ENCODE measurements at regions not wholly inside any gene's neighbourhood (a gene's known extent, or its start where the extent isn't known, plus 50 kb on each side); places are given as distances from the start of the nearest gene placed in this dataset.

DNA sequence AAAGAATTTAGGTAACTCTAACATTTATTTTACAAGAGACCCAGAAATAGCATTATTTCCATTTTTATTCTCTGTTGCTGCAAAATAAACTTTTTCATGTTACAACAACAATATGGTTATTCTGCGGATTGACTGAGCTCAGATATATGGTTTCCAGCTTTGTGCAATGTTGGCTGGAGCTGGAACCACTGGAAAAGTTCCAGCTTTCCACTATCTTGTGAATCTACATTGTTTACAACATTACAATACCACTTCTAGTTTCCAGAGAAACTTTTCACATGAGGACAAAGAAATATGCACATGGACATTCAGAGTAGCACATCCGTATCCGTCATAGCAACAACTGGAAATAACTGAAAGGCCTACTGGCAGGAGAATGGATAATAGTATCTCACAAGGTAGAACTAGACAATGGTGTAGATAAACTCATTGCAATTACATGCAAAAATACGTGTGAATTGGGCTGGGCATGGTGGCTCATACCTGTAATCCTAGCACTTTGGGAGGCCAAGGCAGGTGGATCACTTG, 436.1 kb upstream of the ADAMTS16 start:
- H2AFZ ChIP-seq (ENCODE audit: low read depth, low read length), result no peak overlapping the region
- dilution Hi-C loops (cut with MboI; ENCODE audit: extremely low pct_ligation_motif_present, low sequenced_read_pairs), result no loop called here
- CTCF ChIA-PET, result no interaction called here
- H3K27ac ChIP-seq (ENCODE audit: insufficient read depth, low read depth, low read length), result no peak overlapping the region
- no peak overlapping the region for H3K4me3 ChIP-seq (replicated peaks in 1 of 3; ENCODE audit: insufficient read depth in 1 of 3, low read depth in 1 of 3, low read length in 3 of 3)
- intact Hi-C loops (cut with micrococcal nuclease), result no loop called here
- no peak overlapping the region for H3K9ac ChIP-seq (replicated peaks; ENCODE audit: extremely low read depth, insufficient read depth, low read length)
- no peaks in the 10 kb centered on the region for H4K20me1 ChIP-seq (replicated peaks; ENCODE audit: control insufficient read depth, extremely low read depth, insufficient read depth, low read length)
- TF ChIP-seq POLR2A (IDR thresholded peaks at IDR 0.05; ENCODE audit: low read depth, low read length) (no peak), EZH2 (IDR thresholded peaks at IDR 0.05; ENCODE audit: borderline replicate concordance, low read depth, low read length, severe bottlenecking) (no peak), POLR2AphosphoS5 (IDR thresholded peaks at IDR 0.05; ENCODE audit: insufficient read depth, low read depth, low read length) (no peak), GATA2 (IDR thresholded peaks at IDR 0.05; ENCODE audit: insufficient read depth, insufficient read length, low read depth, low read length) (no peak), JUN (IDR thresholded peaks at IDR 0.05; ENCODE audit: borderline replicate concordance, insufficient read depth, insufficient read length, low read depth) (no peak), MYC (IDR thresholded peaks at IDR 0.05; ENCODE audit: low read depth, low read length) (no peak), MAX (IDR thresholded peaks at IDR 0.05; ENCODE audit: insufficient read depth, insufficient read length) (no peak), FOS (IDR thresholded peaks at IDR 0.05; ENCODE audit: borderline replicate concordance, insufficient read depth, low read length) (no peak)
- TF ChIP-seq, protein P1, sequence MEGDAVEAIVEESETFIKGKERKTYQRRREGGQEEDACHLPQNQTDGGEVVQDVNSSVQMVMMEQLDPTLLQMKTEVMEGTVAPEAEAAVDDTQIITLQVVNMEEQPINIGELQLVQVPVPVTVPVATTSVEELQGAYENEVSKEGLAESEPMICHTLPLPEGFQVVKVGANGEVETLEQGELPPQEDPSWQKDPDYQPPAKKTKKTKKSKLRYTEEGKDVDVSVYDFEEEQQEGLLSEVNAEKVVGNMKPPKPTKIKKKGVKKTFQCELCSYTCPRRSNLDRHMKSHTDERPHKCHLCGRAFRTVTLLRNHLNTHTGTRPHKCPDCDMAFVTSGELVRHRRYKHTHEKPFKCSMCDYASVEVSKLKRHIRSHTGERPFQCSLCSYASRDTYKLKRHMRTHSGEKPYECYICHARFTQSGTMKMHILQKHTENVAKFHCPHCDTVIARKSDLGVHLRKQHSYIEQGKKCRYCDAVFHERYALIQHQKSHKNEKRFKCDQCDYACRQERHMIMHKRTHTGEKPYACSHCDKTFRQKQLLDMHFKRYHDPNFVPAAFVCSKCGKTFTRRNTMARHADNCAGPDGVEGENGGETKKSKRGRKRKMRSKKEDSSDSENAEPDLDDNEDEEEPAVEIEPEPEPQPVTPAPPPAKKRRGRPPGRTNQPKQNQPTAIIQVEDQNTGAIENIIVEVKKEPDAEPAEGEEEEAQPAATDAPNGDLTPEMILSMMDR (IDR thresholded peaks at IDR 0.05; ENCODE audit: extremely low read depth in 1 of 2, insufficient read depth in 1 of 2, low read depth in 1 of 2, low read length in 2 of 2), result no peak
- H3K4me1 ChIP-seq (ENCODE audit: control insufficient read depth, extremely low read depth, insufficient read depth, low read length), result no peaks in the 10 kb centered on the region
- H3K4me2 ChIP-seq (ENCODE audit: insufficient read depth, low read length), result no peak overlapping the region
- no peaks in the 10 kb centered on the region for H3K27me3 ChIP-seq (ENCODE audit: control insufficient read depth in 2 of 2, insufficient read depth in 2 of 2, low read length in 2 of 2)
- no peaks in the 10 kb centered on the region for H3K79me2 ChIP-seq (ENCODE audit: control insufficient read depth, insufficient read depth, low read length)
- H3K36me3 ChIP-seq (ENCODE audit: control insufficient read depth in 2 of 2, extremely low read depth in 1 of 2, insufficient read depth in 2 of 2, low read length in 2 of 2), result no peaks in the 10 kb centered on the region
- no peak for DNase-seq (ENCODE audit: low read depth, low spot score)
- POLR2A ChIA-PET, result no interaction called here
- H3K9me1 ChIP-seq (replicated peaks; ENCODE audit: control insufficient read depth, extremely low read depth, insufficient read depth, low read length), result no peaks in the 10 kb centered on the region
- FAIRE-seq, result no peak
- no TSS peak for BruUV-seq (replicated peaks)
- peaks cover 2% of the 10 kb centered on the region for H3K9me3 ChIP-seq (replicated peaks; ENCODE audit: control insufficient read depth, insufficient read depth, low read length)
